Astrocyte (in vitro differentiated cells and primary cell): ENCODE measurements at regions not wholly inside any gene's neighbourhood (a gene's known extent, or its start where the extent isn't known, plus 50 kb on each side); places are given as distances from the start of the nearest gene placed in this dataset.

Experiments used
- DNase-seq: peaks from one replicate; pipeline ENCODE4 v3.0.0-alpha.2; 2010; ENCODE audit warnings: low read depth
- FAIRE-seq: peaks from 2 replicates; lab custom pipeline; 2011; peaks lifted over from hg19 to GRCh38; lab: Jason Lieb, UNC
- H2AFZ ChIP-seq: 2 replicates; pipeline ENCODE4 v1.6.0; 2012; ENCODE audit warnings: low read depth, low read length, inconsistent platforms
- H3K27ac ChIP-seq: 2 replicates; pipeline ENCODE4 v1.5.1; 2011; ENCODE audit warnings: low read depth, low read length, inconsistent platforms
- H3K27me3 ChIP-seq: 2 replicates; pipeline ENCODE4 v1.6.0; 2011; ENCODE audit warnings: low read length, inconsistent platforms; ENCODE audit not compliant: insufficient read depth
- H3K36me3 ChIP-seq: 2 replicates; pipeline ENCODE4 v1.5.1; 2011; ENCODE audit warnings: low read length, inconsistent platforms; ENCODE audit not compliant: insufficient read depth
- H3K4me1 ChIP-seq: 2 replicates; pipeline ENCODE4 v1.5.1; 2011; ENCODE audit warnings: low read length, inconsistent platforms; ENCODE audit not compliant: insufficient read depth
- H3K4me2 ChIP-seq: 2 replicates; pipeline ENCODE4 v1.6.0; 2012; ENCODE audit warnings: low read length, inconsistent platforms
- H3K4me3 ChIP-seq: 2 replicates; pipeline ENCODE4 v1.5.1; 2011; ENCODE audit warnings: low read depth, mild to moderate bottlenecking, low read length, inconsistent platforms; ENCODE audit not compliant: insufficient read depth
- H3K79me2 ChIP-seq: 2 replicates; pipeline ENCODE4 v1.6.0; 2012; ENCODE audit warnings: mild to moderate bottlenecking, low read length, inconsistent platforms; ENCODE audit not compliant: insufficient read depth
- H3K9ac ChIP-seq: 2 replicates; pipeline ENCODE4 v1.6.0; 2012; ENCODE audit warnings: mild to moderate bottlenecking, low read length, inconsistent platforms
- H3K9me3 ChIP-seq: 2 replicates; pipeline ENCODE4 v1.5.1; 2012; ENCODE audit warnings: low read depth, mild to moderate bottlenecking, low read length, inconsistent platforms; ENCODE audit not compliant: insufficient read depth
- H4K20me1 ChIP-seq: 2 replicates; pipeline ENCODE4 v1.6.0; 2012; ENCODE audit warnings: low read length, inconsistent platforms; ENCODE audit not compliant: insufficient read depth
- H3K27ac Mint-ChIP-seq: one replicate; pipeline ENCODE4 v1.8.0; 2021; ENCODE audit warnings: mild to moderate bottlenecking, mixed read lengths; ENCODE audit not compliant: unreplicated experiment
- H3K27me3 Mint-ChIP-seq: one replicate; pipeline ENCODE4 v1.8.0; 2021; ENCODE audit warnings: low read depth, mixed read lengths; ENCODE audit not compliant: unreplicated experiment
- H3K36me3 Mint-ChIP-seq: one replicate; pipeline ENCODE4 v1.8.0; 2021; ENCODE audit warnings: low read depth, mixed read lengths; ENCODE audit not compliant: unreplicated experiment
- H3K4me1 Mint-ChIP-seq: one replicate; pipeline ENCODE4 v1.8.0; 2021; ENCODE audit warnings: low read depth, mixed read lengths; ENCODE audit not compliant: unreplicated experiment
- H3K4me3 Mint-ChIP-seq: one replicate; pipeline ENCODE4 v1.8.0; 2021; ENCODE audit warnings: mild to moderate bottlenecking, moderate library complexity, mixed read lengths; ENCODE audit not compliant: unreplicated experiment
- H3K9me3 Mint-ChIP-seq: one replicate; pipeline ENCODE4 v1.8.0; 2021; ENCODE audit warnings: mild to moderate bottlenecking, mixed read lengths; ENCODE audit not compliant: unreplicated experiment
- CTCF ChIP-seq: IDR thresholded peaks from 2 replicates; pipeline ENCODE4 v1.5.1; 2011; ENCODE audit warnings: low read depth, mild to moderate bottlenecking, inconsistent platforms, low read length, moderate library complexity; ENCODE audit not compliant: insufficient read depth
- EZH2 ChIP-seq: IDR thresholded peaks from 2 replicates; pipeline ENCODE4 v1.6.1; 2012; ENCODE audit warnings: mild to moderate bottlenecking, low read length, inconsistent platforms; ENCODE audit not compliant: insufficient read depth

DNA sequence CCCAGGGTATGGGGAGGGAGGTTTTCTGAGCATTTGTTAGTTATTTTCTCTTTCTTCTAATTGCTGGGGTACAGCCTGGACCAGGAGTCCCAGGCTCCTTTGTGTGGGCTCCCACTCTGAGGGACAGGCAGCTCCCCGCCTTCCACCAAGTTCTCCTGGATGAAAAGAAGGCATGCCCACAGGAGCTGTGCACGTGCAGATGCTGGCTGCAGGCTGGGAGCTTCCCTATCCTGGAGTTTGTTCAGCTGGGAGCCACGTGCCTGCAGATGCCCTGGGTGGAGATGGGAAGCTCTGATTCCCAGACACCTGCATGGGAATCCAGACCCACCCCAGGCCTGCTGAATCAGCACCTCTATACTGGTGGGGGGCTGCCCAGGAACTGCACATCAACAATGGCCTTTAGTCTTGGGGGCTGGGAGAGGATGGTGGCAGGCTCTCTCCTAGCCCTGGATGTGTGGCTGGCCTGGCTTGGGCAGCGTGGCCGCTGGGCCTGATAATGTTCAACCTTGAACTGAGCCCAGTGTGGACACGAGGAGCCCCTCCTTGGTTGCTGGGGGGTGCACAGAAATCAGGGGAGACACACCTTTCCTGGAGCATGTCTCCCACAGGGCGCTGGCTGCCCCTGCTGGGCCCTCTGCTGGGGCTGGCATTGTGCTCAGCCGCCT, 233.6 kb upstream of the HS6ST1 start:
- Histone ChIP-seq H3K79me2 (no peaks in the 10 kb centered on the region), H3K9me3 (no peaks in the 10 kb centered on the region), H3K4me1 (no peaks in the 10 kb centered on the region), H4K20me1 (no peaks in the 10 kb centered on the region), H3K27me3 (no peaks in the 10 kb centered on the region), H3K9ac (no peak overlapping the region), H3K4me3 (no peak overlapping the region), H3K27ac (no peak overlapping the region), H3K4me2 (no peak overlapping the region), H3K36me3 (no peaks in the 10 kb centered on the region), H2AFZ (no peak overlapping the region)
- peaks cover 7% of the 10 kb centered on the region for H3K4me1 Mint-ChIP-seq
- H3K9me3 Mint-ChIP-seq = peaks cover 3% of the 10 kb centered on the region
- no peak overlapping the region for H3K4me3 Mint-ChIP-seq
- no peak for DNase-seq
- H3K27ac Mint-ChIP-seq = no peak overlapping the region
- H3K36me3 Mint-ChIP-seq = no peaks in the 10 kb centered on the region
- peaks cover 23% of the 10 kb centered on the region for H3K27me3 Mint-ChIP-seq
- no peak for TF ChIP-seq EZH2
- TF ChIP-seq CTCF = no peak
- FAIRE-seq = no peak

DNA sequence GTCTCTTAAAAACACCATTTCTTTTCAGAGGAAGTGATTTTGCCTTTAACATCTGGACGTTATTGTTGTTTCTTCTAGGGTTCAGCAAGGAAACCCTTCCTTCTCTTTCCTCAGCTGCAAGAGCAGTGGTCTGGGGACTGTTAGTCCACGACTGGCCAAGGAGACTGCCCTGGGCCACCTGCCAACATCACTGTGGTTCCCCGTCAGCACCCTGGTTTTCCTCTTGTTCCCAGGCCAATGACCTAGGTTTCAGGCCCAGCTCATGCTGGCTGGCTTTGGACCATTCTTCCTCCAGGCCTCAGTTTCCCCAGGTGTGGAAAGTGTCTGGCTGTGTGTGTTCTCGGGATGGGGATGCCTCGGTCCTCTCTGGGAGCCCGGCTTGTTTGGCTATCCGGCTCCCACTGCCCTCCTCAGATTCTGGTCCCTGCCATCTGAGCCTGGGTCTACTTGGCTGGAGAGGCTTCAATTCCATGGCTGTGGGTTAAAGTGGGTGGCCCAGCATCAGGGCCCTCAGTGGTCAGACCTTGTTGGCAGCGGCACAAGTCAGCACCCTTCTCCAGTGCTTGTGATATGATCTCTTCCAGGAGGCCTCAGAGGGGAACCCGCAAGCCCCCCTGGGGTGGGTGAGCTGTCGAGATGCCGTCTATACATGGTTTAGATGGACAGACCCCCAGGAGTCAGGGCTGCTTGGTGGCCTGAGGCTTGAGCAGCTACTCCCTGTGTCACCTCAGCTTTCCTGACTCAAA, 234.3 kb upstream of the HS6ST1 start:
- no peaks in the 10 kb centered on the region for H3K36me3 Mint-ChIP-seq
- Histone ChIP-seq H3K27ac (no peak overlapping the region), H3K4me1 (no peaks in the 10 kb centered on the region), H3K27me3 (no peaks in the 10 kb centered on the region), H3K4me3 (no peak overlapping the region), H3K79me2 (no peaks in the 10 kb centered on the region), H3K9me3 (no peaks in the 10 kb centered on the region), H3K9ac (no peak overlapping the region), H2AFZ (no peak overlapping the region), H3K4me2 (no peak overlapping the region), H4K20me1 (no peaks in the 10 kb centered on the region), H3K36me3 (no peaks in the 10 kb centered on the region)
- DNase-seq = no peak
- FAIRE-seq = no peak
- H3K27ac Mint-ChIP-seq = no peak overlapping the region
- no peak overlapping the region for H3K4me3 Mint-ChIP-seq
- TF ChIP-seq CTCF = no peak
- TF ChIP-seq EZH2 = no peak
- peaks cover 3% of the 10 kb centered on the region for H3K9me3 Mint-ChIP-seq
- H3K4me1 Mint-ChIP-seq = peaks cover 7% of the 10 kb centered on the region
- peaks cover 23% of the 10 kb centered on the region for H3K27me3 Mint-ChIP-seq
